GM19328 (cell line): ENCODE measurements at regions not wholly inside any gene's neighbourhood (a gene's known extent, or its start where the extent isn't known, plus 50 kb on each side); places are given as distances from the start of the nearest gene placed in this dataset.

ENCODE experiments used
- ATAC-seq: cut with Tn5 transposase; IDR thresholded peaks from one replicate; pipeline ENCODE4 v1.9.1; 2021; ENCODE audit warnings: mild to moderate bottlenecking, moderate library complexity; ENCODE audit not compliant: unreplicated experiment

- ATAC-seq, result no peak
Observed at GRCh38 chr11:31912808-31913207, 101.7 kb upstream of the PAX6 start.

DNA sequence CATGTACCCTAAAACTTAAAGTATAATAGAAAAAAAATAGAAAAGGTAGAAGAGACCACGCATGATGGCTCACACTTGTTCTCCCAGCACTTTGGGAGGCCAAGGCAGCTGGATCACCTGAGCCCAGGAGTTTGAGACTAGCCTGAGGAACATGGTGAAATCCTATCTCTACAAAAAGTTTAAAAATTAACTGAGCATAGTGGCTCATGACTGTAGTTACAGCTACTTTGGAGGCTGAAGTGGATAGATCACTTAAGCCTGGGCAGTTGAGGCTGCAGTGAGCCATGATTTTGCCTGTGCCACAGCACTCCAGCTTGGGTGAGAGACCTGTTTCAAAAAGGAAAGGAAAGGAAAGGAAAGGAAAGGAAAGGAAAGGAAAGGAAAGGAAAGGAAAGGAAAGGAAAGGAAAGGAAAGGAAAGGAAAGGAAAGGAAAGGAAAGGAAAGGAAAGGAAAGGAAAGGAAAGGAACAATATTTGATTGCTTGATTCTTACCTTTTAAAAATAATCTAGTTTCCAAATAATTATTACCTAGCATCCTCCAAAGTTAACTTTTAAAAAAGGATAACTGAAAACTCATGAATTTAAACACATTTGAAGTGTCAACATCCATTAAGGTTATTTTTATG lies 99.9 kb upstream of the PAX6 start:
- ATAC-seq, result no peak

DNA sequence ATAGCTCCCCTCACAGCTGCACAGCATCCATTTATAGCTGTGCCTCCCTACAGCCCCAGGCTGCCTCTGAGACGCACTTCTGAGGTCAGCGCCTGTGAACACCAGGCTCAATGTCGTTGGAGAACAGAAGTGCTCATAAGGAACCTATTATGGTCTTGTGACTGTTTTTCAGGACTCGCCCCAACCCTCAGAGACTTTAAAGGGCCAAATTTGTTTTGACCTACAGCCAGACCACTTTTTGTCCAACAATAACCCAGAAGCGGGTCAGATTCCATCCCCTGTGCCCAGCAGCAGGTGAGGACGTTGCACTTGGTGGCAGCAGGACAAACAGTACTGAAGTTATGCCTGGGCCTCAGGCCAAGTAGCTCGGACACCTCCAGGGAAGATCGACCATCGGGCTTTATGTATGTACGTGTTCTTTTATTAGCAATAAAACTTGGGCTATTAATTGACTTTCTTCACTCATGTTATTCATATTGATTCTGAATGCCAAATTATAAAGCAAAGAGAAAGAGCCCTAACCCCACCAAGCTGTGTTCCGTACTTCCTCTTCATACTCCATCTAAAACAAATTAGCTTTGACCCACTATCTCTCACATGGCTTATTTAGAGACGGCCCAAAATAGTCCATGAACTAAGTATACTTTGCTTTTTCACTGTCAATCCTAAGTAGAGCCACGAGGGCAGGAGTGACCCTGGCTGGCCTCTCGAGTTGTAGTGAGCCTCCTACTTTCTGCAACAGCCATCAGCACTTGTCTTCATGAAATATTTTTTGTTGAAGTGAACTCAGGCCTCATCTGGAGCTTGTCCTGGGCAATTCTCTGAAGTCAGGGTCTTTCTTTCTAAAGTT lies 92.3 kb upstream of the PAX6 start:
- no peak for ATAC-seq

- ATAC-seq, result no peak
Observed at GRCh38 chr11:31902706-31903105, 91.6 kb upstream of the PAX6 start.

GRCh38 chr11:31895926-31896325 lies 84.8 kb upstream of the PAX6 start:
- ATAC-seq, result no peak

- ATAC-seq, result no peak
Observed at GRCh38 chr11:31887180-31887579, 76.1 kb upstream of the PAX6 start.

GRCh38 chr11:31884080-31884479 lies 73.0 kb upstream of the PAX6 start:
- no peak for ATAC-seq

DNA sequence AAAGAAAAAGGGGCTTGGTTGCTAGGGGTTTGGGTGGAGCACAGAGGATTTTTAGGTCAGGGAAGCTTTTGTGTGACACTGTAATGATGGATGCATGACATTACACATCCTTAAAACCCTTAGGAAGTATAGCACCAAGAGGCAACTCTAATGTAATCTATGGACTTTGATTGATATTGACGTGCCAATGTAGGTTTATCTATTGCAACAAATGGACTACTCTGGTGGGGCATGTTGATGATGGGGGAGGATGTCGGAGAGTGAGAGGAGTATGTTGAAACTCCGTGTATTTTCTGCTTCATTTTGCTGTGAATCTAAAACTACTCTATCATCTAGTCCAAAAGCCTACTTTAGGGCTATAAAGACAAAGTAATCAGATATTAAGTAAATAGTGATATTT lies 72.3 kb upstream of the PAX6 start:
- no peak for ATAC-seq

DNA sequence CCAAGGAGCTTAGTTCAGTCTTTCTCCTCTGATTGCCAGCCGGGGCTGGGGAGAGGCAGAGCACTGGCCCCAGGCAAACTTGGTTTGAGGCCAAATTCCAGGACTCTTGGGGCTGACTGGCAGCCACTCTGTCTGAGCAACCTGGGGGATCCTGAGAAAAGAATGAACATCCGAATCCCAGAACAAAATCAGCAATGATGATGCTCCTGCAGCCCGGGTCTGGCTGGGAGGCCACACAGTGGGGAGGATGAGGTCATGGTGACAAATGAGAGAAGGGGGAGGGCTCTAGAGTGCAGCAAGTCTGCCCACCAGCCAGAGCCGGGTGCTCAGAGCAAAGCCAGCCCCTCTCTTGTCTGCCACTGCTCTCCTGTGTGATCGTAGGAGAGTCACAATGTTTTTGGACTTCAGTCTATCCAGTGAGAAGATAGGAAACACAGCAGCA lies 71.8 kb upstream of the PAX6 start:
- no peak for ATAC-seq

- ATAC-seq, result no peak
Observed at GRCh38 chr11:31881825-31882224, 70.7 kb upstream of the PAX6 start.

- ATAC-seq, result no peak
Observed at GRCh38 chr11:31879681-31880080, 68.6 kb upstream of the PAX6 start.

- ATAC-seq, result no peak
Observed at GRCh38 chr11:31877863-31878262, 66.7 kb upstream of the PAX6 start.

DNA sequence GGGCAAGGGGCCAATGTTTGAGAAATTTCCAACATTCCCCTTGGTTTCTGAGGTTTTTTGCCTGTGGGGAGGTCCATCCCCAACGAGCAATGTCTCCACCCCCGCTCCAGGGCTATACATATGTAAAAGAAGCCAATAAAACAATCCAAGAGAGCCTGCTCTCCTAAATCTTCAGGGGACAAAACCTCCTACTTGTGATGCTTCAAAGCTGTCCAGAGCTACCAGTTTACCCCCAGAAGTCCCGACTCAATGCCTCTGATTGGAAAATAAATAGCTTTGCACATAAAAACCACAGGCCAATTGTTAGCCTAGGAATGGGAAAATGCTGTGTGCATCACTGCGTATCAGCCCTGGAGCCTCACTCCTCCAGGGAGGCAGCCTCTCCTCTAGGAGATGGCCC lies 66.0 kb upstream of the PAX6 start:
- ATAC-seq, result no peak

GRCh38 chr11:31875866-31876560 lies 64.9 kb upstream of the PAX6 start:
- no peak for ATAC-seq

GRCh38 chr11:31874631-31875191 lies 63.6 kb upstream of the PAX6 start:
- ATAC-seq, result no peak

DNA sequence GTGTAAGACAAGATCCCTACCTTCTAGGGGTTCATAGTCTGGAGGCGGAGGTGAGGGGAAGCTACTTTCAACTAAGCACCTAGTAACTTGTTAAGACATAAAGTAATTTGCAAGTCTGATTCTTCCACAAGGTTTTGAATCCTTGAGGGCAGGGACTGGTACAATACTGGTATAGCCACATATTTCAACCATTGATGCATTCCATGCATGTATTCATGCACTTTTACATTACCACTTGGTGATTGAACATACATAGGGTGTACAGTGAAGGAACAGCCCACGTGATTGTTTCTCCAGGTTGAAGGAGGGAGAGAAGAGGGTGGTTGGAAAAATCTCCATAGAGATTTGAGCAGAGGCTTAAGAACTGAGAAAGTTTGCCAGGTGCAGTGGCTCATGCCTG lies 62.0 kb upstream of the PAX6 start:
- ATAC-seq, result no peak

- no peak for ATAC-seq
Observed at GRCh38 chr11:31872076-31872443, 60.9 kb upstream of the PAX6 start.

DNA sequence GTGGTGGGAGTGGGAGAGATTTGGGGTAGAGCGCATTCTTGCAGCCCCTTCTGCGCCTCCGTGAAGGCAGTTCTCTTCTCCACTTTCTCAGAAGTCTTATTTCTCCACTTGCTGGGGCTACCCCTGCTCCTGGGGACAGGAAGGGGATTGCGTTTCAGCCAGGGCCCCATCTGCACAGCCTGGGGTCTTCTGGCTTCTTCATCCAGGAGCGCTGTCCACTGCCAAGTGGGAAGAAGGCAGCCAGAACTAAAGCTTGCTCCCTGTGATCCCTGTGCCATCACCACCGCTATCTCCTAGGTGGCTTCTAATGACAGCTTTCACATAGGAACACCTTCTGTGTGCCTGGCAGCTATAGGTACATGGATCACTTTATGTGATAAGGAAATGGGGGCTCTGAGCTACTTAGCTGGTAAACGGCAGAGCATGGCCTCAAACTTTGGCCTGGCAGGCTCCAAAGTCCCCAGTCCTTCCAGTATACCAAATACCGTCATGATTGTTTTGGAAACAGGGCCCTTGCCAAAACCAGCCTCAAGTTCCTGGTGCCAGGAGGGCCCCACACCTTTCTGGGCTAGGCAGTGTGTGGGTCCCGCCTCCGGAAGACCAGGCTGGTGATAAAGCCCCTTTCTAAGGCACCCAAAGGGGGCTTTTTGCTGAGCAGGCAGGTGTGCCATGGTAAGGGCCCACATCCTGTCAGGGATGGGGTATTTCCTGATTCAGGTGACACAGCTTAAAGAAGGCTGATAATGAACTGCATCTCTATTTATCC lies 60.4 kb upstream of the PAX6 start:
- no peak for ATAC-seq

GRCh38 chr11:31870609-31871309 lies 59.6 kb upstream of the PAX6 start:
- ATAC-seq, result no peak

- no peak for ATAC-seq
Observed at GRCh38 chr11:31869986-31870385, 58.9 kb upstream of the PAX6 start.
